ENCODE measurements at regions not wholly inside any gene's neighbourhood (a gene's known extent, or its start where the extent isn't known, plus 50 kb on each side); places are given as distances from the start of the nearest gene placed in this dataset.
A peak's percentile ranks its signal among the peaks of the same experiment; 100 is the strongest.

- Histone ChIP-seq H3K36me3 (ENCODE audit: low read depth) (no peaks in the 10 kb centered on the region), H3K4me2 (no peak overlapping the region), H3K79me2 (ENCODE audit: low read depth) (no peaks in the 10 kb centered on the region), H3F3A (ENCODE audit: insufficient read depth, low read depth) (peaks cover 6% of the 10 kb centered on the region; the same call in 1 of the 2 replicates), H3K4me3 (no peak overlapping the region), H3K9me2 (ENCODE audit: insufficient read depth) (no peaks in the 10 kb centered on the region), H3K27me3 (ENCODE audit: insufficient read depth, low read depth) (no peaks in the 10 kb centered on the region), H3K9me3 (ENCODE audit: insufficient read depth, low read depth) (no peaks in the 10 kb centered on the region), H3K4me1 (replicated peaks; ENCODE audit: insufficient read depth) (no peaks in the 10 kb centered on the region), H2AFZ (no peak overlapping the region), H3K27ac (no peak overlapping the region), H4K20me1 (ENCODE audit: insufficient read depth) (no peaks in the 10 kb centered on the region)
- DNase-seq = no peak
- ChIA-PET POLR2A (ENCODE audit: unreplicated experiment) (no interaction called here), CTCF (no interaction called here)
- TF ChIP-seq EZH2 (IDR thresholded peaks at IDR 0.05; ENCODE audit: low read depth) = no peak
- no peak for TF ChIP-seq CTCF (conservative IDR thresholded peaks at IDR 0.05)
- no TSS peak for BruUV-seq (replicated peaks)
- intact Hi-C loops (cut with micrococcal nuclease; ENCODE audit: unreplicated experiment) = loop anchor here (5.0 kb wide), 1 partner anchor 737 kb away; no protein-coding TSS in a partner anchor
These were observed 124.0 kb downstream of the NDUFA12 start for GRCh38 chr12:94879542-94879941.

- no peaks in the 10 kb centered on the region for H3K79me2 ChIP-seq (ENCODE audit: low read depth)
- no peaks in the 10 kb centered on the region for H3K4me1 ChIP-seq (replicated peaks; ENCODE audit: insufficient read depth)
- H3K36me3 ChIP-seq (ENCODE audit: low read depth) = no peaks in the 10 kb centered on the region
- H3K4me2 ChIP-seq = no peak overlapping the region
- H4K20me1 ChIP-seq (ENCODE audit: insufficient read depth) = no peaks in the 10 kb centered on the region
- CTCF ChIA-PET = interaction anchor here (0.6 kb wide), 2 partner anchors 161 to 1063 kb away, joined by 4 read pairs; no protein-coding TSS in a partner anchor
- TF ChIP-seq CTCF (conservative IDR thresholded peaks at IDR 0.05) (peak; percentile 53; the same call in 1 of the 2 replicates), EZH2 (IDR thresholded peaks at IDR 0.05; ENCODE audit: low read depth) (no peak)
- H3K4me3 ChIP-seq = no peak overlapping the region
- POLR2A ChIA-PET (ENCODE audit: unreplicated experiment) = no interaction called here
- BruUV-seq (replicated peaks) = no TSS peak
- peaks cover 6% of the 10 kb centered on the region; the same call in 1 of the 2 replicates for H3F3A ChIP-seq (ENCODE audit: insufficient read depth, low read depth)
- no peak overlapping the region for H3K27ac ChIP-seq
- no peak overlapping the region for H2AFZ ChIP-seq
- peaks cover 5% of the 10 kb centered on the region for H3K27me3 ChIP-seq (ENCODE audit: insufficient read depth, low read depth)
- H3K9me3 ChIP-seq (ENCODE audit: insufficient read depth, low read depth) = no peaks in the 10 kb centered on the region
- H3K9me2 ChIP-seq (ENCODE audit: insufficient read depth) = no peaks in the 10 kb centered on the region
- intact Hi-C loops (cut with micrococcal nuclease; ENCODE audit: unreplicated experiment) = loop anchor here (1.0 to 5.0 kb wide), 3 partner anchors 225 to 733 kb away; partner anchors contain the start of gene TMCC3
- DNase-seq = peak; percentile 21 to 59
These were observed 128.0 kb downstream of the NDUFA12 start for GRCh38 chr12:94875525-94875924.

GRCh38 chr12:94874518-94875302 lies 128.8 kb downstream of the NDUFA12 start:
- no peaks in the 10 kb centered on the region for H3K9me3 ChIP-seq (ENCODE audit: insufficient read depth, low read depth)
- no peak overlapping the region for H3K27ac ChIP-seq
- TF ChIP-seq CTCF (conservative IDR thresholded peaks at IDR 0.05) (no peak), EZH2 (IDR thresholded peaks at IDR 0.05; ENCODE audit: low read depth) (no peak)
- H3K36me3 ChIP-seq (ENCODE audit: low read depth) = no peaks in the 10 kb centered on the region
- H3K4me2 ChIP-seq = no peak overlapping the region
- H3K4me1 ChIP-seq (replicated peaks; ENCODE audit: insufficient read depth) = no peaks in the 10 kb centered on the region
- no peak for DNase-seq
- H3K4me3 ChIP-seq = no peak overlapping the region
- BruUV-seq (replicated peaks) = no TSS peak
- intact Hi-C loops (cut with micrococcal nuclease; ENCODE audit: unreplicated experiment) = loop anchor here (1.0 to 5.0 kb wide), 3 partner anchors 224 to 732 kb away; partner anchors contain the start of gene TMCC3
- no peak overlapping the region for H2AFZ ChIP-seq
- H3K9me2 ChIP-seq (ENCODE audit: insufficient read depth) = no peaks in the 10 kb centered on the region
- H3K27me3 ChIP-seq (ENCODE audit: insufficient read depth, low read depth) = peaks cover 5% of the 10 kb centered on the region
- no peaks in the 10 kb centered on the region for H4K20me1 ChIP-seq (ENCODE audit: insufficient read depth)
- H3F3A ChIP-seq (ENCODE audit: insufficient read depth, low read depth) = peaks cover 6% of the 10 kb centered on the region; the same call in 1 of the 2 replicates
- H3K79me2 ChIP-seq (ENCODE audit: low read depth) = no peaks in the 10 kb centered on the region
- POLR2A ChIA-PET (ENCODE audit: unreplicated experiment) = interaction anchor here (0.8 kb wide), 1 partner anchor 66 kb away, joined by 3 read pairs; no protein-coding TSS in a partner anchor
- CTCF ChIA-PET = interaction anchor here (0.6 kb wide), 1 partner anchor 1062 kb away, joined by 4 read pairs; no protein-coding TSS in a partner anchor
